ENCODE measurements at regions not wholly inside any gene's neighbourhood (a gene's known extent, or its start where the extent isn't known, plus 50 kb on each side); places are given as distances from the start of the nearest gene placed in this dataset.
"Not testable (repeated sequence)": the region's sequence is repeated elsewhere in the genome, so short reads cannot be mapped to it uniquely, and the experiment has no call there.

DNA sequence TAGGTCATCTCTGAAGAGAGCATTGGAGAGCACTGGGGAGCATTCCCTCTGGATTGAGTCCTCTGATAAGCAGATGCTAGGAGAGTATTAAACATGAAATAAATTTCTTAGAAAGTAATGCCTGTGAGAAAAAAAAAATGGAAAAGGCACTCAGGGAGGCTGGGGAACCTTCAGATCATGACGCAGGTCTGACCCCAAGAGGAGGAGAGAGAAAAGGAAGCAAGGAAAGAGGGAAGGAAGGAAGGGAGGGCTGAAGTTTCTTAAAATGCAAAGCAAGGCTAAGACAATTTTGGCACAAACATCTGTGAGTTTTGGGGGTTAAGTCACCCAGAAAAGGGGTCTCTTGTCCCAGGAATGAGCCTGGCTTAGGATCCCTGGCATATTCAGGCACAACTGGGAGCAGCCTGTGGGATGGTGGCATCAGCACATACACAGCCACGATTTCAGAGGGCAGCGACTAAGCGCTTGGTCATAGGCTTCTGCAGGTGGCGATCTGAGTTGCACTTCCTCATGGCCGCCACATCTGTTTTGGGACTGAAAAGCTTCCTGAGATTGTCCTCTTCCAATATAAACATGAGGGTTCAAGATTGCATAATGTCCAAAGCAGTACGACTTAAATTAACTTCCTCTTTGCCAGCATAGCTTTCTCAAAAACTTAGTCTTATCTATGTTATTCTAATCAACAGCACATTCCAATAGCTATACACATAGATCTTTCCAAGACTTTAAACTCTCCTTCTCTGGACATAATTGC is 692.7 kb downstream of the DNAH5 start:
- Histone ChIP-seq H3K4me3 (no peak overlapping the region), H3K27ac (no peak overlapping the region)

DNA sequence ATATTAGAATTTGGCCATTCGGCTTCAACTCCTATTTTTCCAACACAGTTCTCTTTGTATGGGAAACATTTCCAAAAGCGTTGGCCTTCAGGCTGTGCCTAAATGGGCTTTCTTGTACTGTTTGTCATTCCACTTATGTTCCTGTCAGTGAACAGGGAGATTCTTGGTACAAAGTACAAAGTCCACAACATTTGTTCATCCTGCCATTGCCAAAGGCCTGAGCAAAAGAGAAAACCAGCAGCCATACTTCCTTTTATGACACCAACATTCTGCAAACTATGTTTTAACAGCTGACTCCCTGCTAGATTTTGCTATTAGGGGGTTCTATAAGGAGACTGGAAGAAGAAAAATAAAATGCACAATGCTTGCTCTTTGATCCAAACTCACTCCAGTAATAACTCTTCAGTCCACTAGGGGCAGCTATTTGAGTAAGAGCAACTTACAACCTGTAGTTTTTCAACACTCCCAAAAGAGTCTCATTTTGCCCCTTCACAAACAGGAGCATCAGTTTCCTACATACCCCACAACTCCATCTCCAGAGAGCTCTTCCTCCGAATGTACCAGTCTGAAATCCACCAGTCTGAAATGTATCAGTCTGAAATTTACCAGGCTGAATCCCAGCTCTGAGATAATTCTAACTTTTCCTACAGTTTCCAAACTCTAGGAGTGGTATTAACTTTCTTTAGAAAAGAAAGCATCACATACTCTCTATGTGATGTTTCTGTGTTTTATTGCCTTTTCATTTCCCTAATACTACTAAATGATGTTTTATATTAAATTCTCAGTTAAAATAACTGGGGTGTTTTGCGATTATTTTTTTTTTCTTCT is 693.8 kb downstream of the DNAH5 start:
- Histone ChIP-seq H3K27ac (no peak overlapping the region), H3K4me3 (no peak overlapping the region)

DNA sequence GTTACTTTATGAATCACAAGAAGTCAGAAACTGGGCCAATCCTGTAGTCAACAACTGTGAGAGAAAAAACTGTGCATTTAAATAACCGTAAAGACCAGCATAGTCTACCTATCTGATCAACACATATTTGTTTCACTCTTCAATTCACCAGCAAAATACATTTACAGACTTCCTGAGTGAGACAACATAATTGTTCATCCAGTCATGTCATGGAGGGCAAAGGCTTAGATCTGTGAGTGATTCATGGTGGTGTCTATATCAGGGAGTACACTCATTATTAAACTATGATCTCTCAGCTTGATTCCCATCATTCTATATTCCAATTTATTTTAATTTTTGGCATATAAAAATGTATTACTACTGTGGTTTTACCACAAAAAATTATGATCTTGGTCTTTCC is 694.6 kb downstream of the DNAH5 start:
- Histone ChIP-seq H3K4me3 (no peak overlapping the region), H3K27ac (no peak overlapping the region)

DNA sequence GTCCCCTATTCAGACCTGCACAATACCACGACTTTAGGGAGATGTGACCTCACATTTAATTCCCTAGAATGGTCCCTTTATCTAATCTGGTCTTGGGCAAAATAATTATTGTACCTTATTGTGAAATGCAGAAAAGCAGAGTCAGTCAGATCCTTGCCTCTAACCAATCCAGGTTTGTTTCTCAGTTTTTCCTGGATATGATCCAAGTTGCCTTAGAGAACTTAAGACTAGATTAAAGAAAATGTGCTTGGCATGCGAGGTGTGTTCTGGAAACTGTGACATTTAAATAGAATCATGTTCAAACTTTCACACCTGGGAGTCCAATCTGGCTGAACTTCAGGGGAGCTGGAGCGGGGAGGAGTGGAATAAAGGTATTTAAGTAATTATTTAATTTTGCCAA is 696.2 kb downstream of the DNAH5 start:
- Histone ChIP-seq H3K27ac (no peak overlapping the region), H3K4me3 (no peak overlapping the region)

DNA sequence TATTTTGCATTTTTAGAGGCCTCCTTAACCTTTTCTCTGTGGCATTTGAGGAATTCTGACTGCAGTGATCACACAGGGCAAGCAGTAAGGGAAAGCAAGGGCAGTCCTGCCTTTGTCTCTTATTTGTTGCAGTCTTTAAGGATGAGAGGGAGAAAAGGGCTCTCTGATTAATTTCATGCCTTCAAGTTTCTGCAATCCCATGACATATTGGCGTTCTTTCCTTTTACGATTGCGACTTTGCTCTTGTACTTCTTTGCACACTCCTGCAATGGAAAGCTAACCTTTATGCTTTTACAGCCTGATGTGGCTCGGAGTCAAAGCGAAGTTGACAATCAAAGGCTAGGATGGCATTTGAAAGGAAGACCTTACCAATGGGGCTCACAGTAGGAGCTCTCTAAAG is 698.4 kb downstream of the DNAH5 start:
- H3K4me3 ChIP-seq: no peak overlapping the region
- no peak overlapping the region for H3K27ac ChIP-seq

DNA sequence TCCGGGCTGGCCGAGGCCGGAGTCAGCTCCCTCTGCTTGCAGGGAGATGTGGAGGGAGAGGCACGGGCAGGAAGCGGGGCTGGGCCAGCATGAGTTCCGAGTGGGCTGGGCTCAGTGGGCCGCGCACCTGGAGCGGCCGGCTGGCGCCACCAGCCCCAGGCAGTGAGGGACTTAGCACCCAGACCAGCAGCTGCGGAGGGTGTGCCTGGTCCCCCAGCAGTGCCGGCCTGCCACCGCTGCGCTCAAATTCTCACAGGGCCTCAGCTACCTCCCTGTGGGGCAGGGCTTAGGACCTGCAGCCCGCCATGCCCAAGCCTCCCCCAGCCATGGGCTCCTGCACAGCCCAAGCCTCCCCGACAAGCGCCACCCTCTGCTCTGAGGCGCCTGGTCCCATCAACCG is 700.3 kb downstream of the DNAH5 start:
- H3K4me3 ChIP-seq: no peak overlapping the region
- H3K27ac ChIP-seq: no peak overlapping the region

DNA sequence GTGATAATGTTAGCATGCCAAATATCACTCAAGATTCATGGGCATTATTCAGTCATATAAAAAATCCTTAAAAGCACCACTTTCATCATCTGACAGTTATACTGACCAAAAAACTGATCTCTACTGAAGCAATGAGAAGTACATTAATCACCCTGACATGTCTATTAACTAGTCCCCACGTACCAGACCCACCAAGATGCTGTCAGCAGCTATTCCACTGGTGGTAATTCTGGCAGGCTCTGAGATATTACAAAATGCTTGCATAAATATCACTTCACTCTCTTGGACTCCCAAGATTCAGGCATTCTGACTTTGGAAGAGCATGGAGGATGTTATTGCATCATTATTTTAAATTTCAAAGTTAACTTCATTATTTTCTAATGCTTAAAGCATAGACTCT is 717.0 kb downstream of the DNAH5 start:
- H3K27ac ChIP-seq: no peak overlapping the region
- H3K4me3 ChIP-seq: no peak overlapping the region

DNA sequence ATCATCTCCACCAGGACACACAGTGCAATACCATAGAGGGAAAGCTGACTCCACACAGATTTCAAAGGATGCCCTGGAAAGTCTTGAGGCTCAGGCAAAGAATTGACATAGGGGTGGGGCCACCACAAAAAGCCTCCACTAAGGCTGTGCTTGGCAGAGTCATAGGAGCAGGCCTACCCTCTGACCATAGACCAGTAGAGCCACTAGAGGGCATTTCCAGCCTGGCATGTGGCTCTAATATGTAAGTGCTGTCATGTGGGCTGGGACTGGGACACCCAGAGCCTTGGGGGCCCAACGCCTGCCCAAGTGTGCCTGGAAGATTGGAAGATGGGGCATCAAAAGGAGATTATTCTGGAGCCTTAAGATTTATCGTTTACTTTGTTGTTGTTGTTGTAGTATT is 726.0 kb downstream of the DNAH5 start:
- no peak overlapping the region for H3K4me3 ChIP-seq

DNA sequence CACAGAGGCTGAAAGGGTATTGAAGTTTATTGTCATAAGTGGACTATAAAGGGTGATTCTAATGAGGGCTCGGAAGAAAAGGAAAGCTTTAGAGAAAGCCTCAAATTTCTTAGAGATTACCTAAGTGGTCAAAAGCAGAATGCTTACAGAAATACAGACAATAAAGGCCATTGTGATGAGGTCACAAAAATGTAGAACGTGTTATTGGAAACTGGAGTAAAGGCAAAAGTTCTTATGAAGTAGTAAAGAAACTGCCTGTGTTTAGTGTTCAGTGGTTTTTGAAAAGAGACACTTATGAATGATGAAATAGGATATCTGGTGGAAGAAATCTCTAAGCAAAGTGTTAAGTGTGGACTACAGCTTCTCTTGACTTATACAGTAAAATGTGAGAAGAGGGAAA is 726.9 kb downstream of the DNAH5 start:
- Histone ChIP-seq H3K4me3 (no peak overlapping the region), H3K27ac (no peak overlapping the region)

More for the DNA sequence above, 726.0 kb downstream of the DNAH5 start:
- H3K27ac ChIP-seq: no peak overlapping the region

DNA sequence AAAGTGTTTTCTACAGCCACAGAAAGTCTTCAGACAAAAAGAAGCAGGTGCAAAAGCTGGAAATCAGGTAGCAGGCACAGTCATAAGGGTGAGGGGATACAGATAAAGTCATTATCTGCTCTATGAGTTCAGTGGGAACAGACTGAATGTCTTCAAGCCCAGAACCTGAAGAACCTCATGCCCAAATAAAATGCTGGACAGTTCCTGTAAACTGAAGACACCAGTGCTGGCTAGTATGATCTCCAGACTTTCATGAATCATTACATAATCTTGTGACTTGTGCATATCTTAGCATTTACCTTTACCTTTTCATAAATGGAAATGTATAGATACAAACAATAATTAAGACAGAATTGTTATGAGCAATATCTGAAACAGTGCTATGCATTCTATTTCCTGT is 728.7 kb downstream of the DNAH5 start:
- Histone ChIP-seq H3K4me3 (no peak overlapping the region), H3K27ac (no peak overlapping the region)

DNA sequence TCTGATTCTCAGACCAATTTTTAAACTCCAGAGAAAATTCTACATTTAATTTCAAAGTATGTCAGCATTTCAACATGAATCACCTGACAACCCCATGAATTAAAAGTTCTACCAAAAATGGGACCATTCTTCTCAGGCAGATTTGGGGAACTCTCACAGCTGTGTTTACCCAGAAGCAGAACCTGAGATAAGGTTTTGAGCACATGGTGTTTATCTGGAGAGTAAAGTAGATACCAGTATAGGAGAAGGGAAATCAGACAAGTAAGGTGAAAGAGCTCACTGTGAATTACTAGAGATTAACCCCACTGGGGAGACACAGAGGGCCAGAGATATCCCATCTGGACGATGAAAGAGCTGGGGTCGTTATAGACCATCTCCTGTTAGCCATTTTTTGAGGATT is 729.1 kb downstream of the DNAH5 start:
- Histone ChIP-seq H3K4me3 (no peak overlapping the region), H3K27ac (no peak overlapping the region)

DNA sequence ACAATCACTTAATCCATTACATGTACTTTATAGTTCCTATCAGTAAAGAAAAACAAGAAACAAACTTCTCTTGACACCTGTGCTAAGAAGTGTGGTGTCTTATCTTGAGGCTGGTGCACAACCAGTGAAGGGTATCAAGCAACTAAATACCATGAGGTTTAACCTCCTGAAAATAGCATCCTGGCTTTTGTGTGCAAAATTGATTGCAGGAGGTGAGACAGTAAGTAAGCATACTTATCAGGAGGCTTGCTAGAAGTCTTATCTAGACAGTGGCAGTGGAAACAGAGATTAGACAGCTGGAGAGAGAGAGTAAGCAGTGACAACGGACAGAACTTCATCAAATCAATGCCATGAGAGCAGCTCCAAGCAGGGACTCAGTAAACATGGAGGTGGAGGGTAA is 730.3 kb downstream of the DNAH5 start:
- no peak overlapping the region for H3K27ac ChIP-seq
- no peak overlapping the region for H3K4me3 ChIP-seq

DNA sequence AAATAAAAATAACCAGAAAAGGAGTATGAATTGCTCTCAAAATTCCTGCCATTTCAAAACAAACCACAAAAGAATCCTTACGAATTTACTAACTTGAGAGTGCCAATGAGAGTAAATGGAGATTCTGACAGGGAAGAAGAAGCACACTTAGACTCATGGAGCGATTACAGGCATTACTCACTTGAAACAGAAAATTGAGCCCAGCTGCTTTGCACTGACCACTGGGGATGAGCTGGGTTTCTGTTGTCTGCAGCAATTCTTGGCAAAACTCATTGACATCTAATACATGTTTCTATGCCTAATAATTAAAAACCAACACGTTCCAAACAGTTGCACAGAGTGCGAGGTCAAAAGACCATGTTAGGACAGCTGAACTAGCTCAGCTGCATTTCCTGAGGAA is 731.6 kb downstream of the DNAH5 start:
- H3K27ac ChIP-seq: no peak overlapping the region
- H3K4me3 ChIP-seq: no peak overlapping the region

DNA sequence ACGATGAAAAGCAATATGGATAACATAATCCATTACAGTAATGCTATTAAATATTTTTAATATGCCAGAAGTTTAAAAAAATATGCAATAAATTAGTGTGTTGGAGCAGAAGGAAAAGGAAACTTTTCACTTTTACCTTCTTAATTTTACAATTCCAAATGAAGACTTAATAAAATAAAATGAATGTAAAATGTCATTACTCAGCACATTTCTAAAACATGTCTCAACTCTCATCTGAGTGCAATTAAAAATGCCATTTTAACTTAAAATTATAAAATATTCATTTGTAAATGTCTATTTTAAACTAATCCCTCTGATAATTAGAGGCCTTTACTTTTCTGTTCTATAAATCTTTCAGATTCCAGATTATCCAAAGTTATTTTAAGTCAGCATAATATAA is 733.4 kb downstream of the DNAH5 start:
- Histone ChIP-seq H3K4me3 (no peak overlapping the region), H3K27ac (no peak overlapping the region)

DNA sequence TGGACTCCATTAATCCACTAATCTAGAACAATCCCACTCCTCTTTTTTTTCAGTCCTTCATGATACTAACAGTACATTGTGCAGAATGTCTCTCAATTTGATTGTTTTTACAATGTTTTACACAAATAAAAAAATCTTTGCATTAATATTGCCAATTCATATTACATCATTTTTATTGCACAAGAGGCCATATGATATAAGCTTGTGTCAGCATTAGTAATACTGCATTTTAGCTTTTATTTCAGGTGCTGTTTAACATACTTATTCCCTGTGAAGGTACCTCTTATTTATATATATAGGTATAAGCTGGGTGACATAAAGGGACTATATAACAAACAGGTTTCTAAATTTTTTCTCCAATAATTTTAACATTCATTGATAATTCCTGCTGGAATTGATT is 737.4 kb downstream of the DNAH5 start:
- H3K27ac ChIP-seq: no peak overlapping the region
- no peak overlapping the region for H3K4me3 ChIP-seq

DNA sequence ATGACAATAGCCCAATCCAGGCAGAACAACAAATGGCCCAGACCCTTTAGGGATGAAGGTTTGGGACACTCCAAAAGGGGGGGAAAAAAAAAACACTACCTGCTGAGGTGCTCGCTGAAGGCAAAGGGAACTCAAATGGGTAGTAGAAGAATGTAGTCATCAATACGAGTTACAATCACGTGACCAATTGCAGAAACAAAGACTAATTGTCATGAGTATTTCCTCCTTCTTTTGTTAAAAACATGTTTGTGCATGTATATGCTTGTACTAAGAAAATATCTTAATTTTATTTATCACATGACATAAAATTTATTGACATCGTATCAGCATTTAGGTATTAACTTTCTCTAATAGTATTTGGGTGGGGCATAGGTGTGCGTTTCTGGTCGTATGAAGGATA is 743.5 kb downstream of the DNAH5 start:
- H3K27ac ChIP-seq: no peak overlapping the region
- no peak overlapping the region for H3K4me3 ChIP-seq

DNA sequence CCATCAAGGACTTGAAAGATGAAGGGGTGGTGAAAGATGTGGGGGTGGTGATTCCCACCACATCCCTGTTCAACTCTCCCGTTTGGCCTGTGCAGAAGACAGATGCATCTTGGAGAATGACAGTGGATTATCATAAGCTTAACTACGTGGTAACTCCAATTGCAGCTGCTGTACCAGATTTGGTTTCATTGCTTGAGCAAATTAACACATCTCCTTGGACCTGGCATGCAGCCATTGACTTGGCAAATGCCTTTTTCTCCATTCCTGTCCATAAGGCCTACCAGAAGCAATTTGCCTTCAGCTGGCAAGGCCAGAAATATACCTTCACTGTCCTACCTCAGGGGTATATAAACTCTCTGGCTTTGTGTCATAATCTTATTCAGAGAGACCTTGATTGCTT is 746.3 kb downstream of the DNAH5 start:
- H3K27ac ChIP-seq: not testable (repeated sequence)

DNA sequence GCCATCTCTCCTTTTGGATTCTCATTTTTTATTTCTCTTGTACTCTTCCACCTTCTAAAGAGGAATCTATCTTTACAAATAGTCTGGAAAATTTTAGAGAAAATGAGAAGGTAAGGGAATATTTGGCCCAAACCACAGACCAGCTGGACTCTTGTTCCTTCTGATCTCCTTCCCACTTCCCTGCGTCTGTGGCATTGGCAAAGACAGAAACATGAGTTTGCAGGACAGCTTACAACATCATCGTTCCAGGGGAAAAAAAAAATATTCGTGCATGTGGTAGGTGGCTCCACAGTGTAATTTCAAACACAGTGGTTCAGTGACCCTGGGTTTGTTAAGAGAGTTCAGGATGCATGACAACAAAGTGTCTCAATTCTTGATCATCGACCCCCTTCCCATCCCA is 755.0 kb downstream of the DNAH5 start:
- H3K27ac ChIP-seq: no peak overlapping the region
- no peak overlapping the region for H3K4me3 ChIP-seq

More for the DNA sequence above, 746.3 kb downstream of the DNAH5 start:
- not testable (repeated sequence) for H3K4me3 ChIP-seq

DNA sequence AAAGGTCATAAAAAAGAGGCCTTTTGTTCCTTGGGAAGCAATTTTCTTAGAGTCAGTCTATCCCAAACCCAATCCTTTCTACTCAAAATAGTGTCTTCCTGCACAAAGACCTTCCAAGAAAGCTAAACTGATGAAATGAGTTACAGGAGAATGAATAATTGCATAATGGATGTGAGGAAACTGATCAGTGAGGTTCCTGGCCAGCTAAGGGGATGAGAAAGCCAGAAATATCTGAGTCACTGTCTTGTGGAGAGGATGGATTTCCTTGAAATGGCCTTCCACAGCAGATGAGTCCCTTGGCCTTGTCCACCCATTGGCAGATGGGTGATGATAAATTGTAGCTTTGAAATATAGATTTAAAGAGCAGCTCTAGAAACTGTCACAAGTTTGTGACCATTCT is 756.1 kb downstream of the DNAH5 start:
- no peak overlapping the region for H3K27ac ChIP-seq

DNA sequence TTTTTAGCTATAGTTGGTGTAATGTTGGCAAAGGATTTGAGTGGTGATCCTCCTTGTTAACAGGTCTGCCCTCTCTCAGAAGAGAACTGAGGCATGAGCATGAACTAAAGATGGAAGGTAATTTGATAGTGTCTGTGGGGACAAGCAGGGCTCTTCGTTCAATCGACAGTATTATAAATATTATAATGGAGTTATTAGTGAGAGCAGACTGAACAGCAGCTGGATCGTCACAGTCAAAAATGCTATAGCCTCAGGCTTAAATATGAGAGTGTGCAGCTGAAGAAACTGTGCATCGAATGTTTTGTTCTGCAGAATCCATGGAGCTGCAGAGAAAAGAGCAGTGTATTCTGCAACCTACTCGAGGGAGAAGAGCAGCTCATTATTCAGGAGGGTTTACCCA is 757.3 kb downstream of the DNAH5 start:
- H3K27ac ChIP-seq: no peak overlapping the region

More for the DNA sequence above, 756.1 kb downstream of the DNAH5 start:
- H3K4me3 ChIP-seq: no peak overlapping the region

DNA sequence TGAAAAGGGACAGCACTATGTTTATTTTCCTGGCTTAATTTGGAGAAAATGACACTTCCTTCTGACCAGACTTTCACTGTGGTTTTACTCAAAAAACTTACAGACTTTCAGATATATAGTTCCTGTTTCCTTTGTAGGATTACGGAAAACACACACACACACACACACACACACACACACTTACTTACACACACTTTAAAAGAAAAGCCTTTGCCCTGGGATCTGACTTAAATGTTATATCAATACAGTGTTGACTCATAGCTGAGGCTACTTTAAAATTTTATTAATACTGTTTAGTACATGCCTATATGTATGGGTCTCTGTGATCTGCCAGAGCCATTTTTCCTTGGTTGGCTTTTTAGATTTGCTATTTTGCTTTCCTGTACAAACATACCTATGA is 758.3 kb downstream of the DNAH5 start:
- Histone ChIP-seq H3K27ac (no peak overlapping the region), H3K4me3 (no peak overlapping the region)

More for the DNA sequence above, 757.3 kb downstream of the DNAH5 start:
- no peak overlapping the region for H3K4me3 ChIP-seq
